CD4-positive, alpha-beta T cell treated with Interleukin-12 subunit alpha and Interleukin-12 subunit beta, for 1 hour (primary cell): ENCODE measurements at regions not wholly inside any gene's neighbourhood (a gene's known extent, or its start where the extent isn't known, plus 50 kb on each side); places are given as distances from the start of the nearest gene placed in this dataset.

Experiments used
- DNase-seq: peaks from one replicate; pipeline ENCODE4 v3.0.0-alpha.2; 2020

- no peak for DNase-seq
These were observed 268.8 kb downstream of the CENPW start for GRCh38 chr6:126608681-126609080.

- DNase-seq: no peak
These were observed 275.0 kb downstream of the CENPW start for GRCh38 chr6:126614642-126615504.

DNA sequence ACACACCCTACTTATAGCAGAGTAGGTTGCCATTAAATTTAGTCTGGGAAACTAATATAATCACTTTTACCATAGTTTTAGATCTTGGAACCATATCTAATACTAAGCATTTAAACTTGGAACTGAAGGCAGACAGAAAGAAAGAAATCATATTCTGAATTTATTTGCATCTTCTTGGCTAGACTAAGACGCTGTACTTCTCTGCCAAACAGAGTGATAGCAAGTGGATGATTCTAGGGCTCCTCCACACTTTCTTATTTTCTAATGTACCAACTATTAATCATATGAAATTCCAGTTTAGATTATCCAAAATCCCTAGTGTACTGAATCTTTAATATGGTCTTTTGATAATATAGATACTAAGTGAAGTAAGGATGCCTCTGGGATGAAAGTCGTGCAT, 277.0 kb downstream of the CENPW start:
- DNase-seq: no peak

DNA sequence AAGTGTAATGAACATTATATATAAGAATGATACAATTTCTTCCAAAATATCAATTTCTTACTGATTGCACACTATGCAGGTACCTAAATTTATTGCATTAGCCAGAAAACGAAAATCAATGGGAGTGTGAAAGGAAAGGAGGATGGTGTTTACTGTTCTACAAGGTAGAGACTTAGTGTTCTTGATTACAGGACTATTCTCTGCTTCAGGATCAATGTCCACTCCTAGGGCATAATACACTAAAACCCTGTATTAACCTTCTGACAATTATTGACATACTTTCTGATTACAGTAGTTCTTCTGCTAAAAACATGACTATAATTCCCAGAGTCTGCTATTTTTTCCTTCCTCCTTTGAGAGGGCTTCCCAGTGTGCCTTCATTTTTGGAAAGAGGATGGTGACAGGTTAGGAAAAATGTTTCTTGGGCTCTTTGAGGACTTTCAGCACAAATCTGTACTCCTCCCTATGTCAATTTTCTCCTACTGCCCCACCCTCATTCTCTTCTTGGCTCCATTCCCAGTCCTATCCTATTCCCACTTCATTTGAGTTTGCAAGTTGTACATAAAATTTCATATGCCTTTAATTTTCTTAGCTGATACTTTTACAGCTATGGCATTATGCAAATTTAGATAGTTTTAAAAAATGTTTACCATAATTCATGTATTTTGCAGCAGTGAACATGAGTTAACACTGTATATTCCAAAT, 278.9 kb downstream of the CENPW start:
- no peak for DNase-seq

GRCh38 chr6:126620719-126621118, 280.8 kb downstream of the CENPW start:
- DNase-seq: no peak

DNA sequence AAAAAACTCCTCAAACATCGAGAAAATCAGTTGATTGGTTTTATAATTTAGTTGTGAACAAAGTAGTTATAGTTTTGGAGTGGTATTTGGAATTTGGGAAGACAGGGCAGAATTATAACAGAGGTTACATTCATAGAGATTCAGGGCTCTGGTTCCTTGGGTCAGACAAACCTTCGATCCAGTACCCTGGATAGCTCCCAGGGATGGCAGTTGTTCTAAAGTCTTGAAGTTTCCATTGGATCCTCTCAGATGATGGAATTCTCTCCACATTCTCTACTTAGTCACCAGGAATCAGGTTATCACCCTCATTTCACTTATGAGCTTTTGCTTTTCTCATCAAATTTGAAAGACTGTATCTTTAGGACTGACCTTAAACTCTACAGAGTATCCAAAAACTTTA, 285.1 kb downstream of the CENPW start:
- DNase-seq: no peak

- DNase-seq: no peak
These were observed 288.2 kb downstream of the CENPW start for GRCh38 chr6:126628125-126628524.

GRCh38 chr6:126631363-126631762, 291.4 kb downstream of the CENPW start:
- no peak for DNase-seq

GRCh38 chr6:126632271-126632670, 292.4 kb downstream of the CENPW start:
- no peak for DNase-seq

- DNase-seq: no peak
These were observed 293.5 kb downstream of the CENPW start for GRCh38 chr6:126633373-126633772.

DNA sequence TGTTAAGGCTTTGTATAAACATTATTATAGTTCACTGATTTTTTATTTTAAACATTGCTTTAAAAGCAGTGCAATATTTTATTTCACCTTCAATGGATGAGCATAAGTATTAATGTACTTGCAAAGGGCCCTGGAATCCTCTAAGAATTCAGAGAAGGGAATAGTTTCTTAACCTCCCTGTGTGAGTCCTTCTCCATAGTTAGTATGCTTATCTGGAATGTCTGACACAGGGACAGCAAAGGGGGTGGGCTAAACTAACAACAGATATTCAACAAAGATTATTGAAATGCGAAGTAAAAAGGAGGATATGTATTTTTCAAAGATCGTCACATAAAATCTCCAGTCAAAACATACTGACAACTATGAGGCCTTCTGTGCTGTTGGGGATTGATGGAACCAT, 300.4 kb downstream of the CENPW start:
- no peak for DNase-seq

DNA sequence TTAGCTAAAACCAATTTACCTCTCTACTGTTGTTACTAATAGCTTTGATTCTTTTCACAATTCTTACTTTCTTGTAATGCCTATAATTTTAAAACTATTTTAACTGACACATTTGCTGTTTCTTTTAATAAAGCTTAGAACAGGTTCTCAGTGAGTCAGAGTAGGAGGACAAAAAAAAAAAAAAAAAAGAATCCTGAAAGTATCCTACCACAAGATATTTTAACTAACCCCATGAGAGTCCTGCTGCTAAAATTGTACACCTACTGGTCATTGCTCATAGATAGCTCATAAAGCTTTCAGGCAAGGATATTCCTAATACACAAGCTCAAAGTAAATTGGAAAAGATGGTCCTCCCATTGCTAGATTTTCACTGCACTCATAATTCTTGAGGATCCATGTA, 301.0 kb downstream of the CENPW start:
- DNase-seq: no peak

GRCh38 chr6:126641641-126642040, 301.7 kb downstream of the CENPW start:
- no peak for DNase-seq

GRCh38 chr6:126643352-126643751, 303.4 kb downstream of the CENPW start:
- DNase-seq: no peak

DNA sequence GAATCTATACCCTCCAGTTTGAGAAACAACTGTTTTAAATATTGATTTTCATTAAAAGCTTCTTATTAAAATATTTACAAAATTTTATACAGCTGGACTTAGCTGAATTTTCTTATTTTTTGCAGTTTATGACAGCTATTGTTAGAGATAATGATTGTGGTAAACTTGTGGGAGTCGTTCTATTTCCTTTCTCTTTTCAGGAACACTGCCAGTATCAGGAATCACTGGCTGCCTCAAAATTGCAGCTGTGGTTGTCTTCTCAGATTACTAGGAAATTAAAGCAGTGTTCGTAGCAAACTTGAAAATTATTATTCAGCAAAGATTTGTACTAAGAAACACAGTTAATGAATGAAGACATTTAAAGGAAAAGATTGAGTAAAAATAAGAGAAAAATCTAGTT, 311.0 kb downstream of the CENPW start:
- no peak for DNase-seq

DNA sequence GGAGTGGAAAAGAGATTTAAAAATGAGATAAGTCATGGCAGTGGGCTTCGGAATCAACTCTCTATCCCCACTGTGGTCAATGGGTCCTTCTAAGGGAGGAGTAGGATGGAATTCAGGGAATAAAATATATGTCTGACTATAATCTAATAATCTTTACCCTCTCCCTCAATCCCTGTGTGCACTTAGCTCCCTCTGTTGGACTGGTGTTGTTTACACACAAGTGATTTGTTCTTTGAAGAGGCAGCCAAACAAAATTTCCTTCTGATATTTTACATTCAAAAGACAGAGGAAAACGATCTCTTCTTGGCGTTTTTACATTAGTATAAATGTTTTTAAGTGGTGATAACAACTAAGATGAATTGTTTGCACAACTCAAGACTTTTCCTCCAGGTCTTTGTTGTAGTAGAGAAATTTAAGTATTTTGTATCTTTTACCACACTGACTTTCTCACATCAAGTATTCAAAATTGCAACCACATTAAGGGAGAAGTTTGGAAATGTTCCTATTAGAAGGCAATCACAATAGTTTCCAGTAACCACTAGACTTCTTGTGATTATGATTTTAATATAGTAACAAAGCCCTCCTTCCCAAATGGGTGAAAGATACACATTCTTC, 317.8 kb downstream of the CENPW start:
- no peak for DNase-seq

- no peak for DNase-seq
These were observed 320.5 kb downstream of the CENPW start for GRCh38 chr6:126660376-126660775.

DNA sequence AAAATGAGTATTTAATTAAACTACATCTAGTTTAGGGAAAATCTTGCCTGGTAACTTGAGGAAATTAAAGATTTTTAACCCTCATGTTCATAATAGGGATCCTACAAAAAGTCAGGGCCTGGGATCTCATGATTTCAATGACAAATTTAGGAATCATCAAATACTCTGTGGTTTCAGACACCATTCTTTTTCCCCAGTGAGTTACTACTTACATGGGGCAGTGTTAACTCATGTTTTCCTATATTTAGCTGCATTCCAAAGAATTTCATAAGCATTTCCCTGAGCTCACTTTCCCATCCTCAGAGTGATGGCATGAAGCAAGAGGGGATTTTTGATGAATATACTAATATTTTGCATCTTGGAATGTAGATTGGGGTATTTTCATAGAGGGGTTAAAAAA, 321.7 kb downstream of the CENPW start:
- no peak for DNase-seq

- no peak for DNase-seq
These were observed 323.1 kb downstream of the CENPW start for GRCh38 chr6:126662966-126663365.

DNA sequence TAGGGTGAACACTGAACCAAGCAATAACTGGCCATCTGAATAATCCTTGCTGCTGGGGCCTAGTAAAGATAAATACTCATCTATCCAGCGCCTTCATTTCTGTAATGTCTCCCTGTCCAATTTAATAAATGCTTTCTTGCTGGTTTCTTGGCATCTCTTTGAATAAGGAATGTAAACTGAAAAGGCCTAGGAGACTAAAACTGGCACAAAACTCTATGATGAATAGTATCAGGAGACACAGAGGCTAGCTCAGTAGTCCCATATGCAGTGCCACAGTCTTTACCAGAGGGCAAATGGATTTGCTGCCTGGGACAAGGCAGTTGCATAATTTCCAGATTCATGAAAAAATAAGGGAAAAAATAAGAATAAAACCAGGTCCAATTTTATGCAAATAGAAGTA, 324.4 kb downstream of the CENPW start:
- DNase-seq: no peak

DNA sequence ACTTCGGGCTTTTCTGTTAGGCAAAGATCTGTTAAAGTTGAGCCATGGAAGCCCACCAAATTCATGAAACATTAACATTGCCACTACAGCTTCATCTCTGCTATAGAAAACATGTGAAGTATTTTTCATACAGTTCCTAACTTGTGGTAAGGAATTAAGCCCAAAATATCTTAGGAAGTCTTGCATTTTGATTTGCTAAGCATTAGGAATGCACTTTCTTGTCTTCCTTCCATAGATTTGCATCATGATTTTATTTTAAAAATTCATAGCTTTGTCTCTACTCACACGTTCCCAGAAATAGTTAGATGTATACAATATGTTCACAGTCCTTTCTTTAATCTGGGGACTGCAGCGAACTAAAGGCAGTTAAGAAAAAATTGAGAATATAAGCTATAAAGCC, 325.6 kb downstream of the CENPW start:
- no peak for DNase-seq

DNA sequence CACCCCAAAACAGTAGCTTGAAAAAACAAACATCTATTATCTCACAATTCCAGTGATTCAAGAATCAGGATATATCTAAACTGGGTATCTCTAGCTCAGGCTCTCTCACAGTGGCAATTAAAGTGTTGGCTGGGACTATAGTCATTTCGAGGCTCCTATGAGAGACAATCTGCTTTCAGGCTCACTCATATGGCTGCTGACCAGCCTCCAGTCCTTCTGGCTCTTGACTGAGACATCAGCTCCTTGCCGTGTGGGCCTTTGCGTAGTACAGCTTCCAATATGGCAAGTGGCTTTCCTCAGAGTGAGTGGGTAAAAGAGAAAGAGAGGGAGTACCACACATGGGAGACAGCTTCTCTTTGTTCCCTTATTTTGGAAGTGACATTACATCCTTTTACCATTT, 327.2 kb downstream of the CENPW start:
- DNase-seq: no peak

DNA sequence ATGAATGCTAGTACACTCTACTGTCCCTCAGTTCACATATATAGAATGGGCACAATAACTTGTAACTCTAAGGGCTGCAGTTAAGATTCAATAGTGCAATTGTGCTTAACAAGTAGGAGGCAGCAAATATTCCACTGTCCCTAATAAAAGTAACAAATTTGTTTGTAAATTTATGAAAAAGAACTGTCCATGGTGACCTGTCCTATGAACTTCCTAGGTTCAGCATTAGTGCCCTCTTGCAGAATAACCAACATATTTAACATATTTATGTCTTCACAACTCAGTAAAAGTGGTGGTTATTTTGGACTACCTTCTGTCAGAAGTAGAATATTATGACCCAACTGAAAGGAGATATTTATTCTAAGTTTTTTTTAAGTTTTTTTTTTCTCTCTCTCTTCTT, 327.8 kb downstream of the CENPW start:
- no peak for DNase-seq

DNA sequence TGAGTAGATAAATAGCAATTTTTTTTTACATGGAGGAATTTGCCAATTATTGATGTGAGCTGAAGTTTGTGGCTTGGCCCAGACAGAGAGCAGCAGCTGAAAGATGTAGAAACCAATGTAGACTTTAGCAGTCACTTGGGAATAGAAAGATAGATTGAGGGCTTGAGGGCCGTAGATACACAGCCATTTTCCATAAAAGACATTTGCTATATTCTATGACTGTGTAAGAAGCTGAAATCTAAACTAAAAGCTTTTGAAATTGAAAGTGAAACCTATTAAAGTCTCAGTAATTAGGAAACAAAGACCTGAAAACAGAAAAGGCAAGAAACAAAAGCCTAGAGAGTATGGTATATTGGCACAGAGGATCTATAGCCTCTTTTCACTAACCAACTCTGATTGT, 332.7 kb downstream of the CENPW start:
- no peak for DNase-seq
